ENCODE measurements at regions not wholly inside any gene's neighbourhood (a gene's known extent, or its start where the extent isn't known, plus 50 kb on each side); places are given as distances from the start of the nearest gene placed in this dataset.

DNA sequence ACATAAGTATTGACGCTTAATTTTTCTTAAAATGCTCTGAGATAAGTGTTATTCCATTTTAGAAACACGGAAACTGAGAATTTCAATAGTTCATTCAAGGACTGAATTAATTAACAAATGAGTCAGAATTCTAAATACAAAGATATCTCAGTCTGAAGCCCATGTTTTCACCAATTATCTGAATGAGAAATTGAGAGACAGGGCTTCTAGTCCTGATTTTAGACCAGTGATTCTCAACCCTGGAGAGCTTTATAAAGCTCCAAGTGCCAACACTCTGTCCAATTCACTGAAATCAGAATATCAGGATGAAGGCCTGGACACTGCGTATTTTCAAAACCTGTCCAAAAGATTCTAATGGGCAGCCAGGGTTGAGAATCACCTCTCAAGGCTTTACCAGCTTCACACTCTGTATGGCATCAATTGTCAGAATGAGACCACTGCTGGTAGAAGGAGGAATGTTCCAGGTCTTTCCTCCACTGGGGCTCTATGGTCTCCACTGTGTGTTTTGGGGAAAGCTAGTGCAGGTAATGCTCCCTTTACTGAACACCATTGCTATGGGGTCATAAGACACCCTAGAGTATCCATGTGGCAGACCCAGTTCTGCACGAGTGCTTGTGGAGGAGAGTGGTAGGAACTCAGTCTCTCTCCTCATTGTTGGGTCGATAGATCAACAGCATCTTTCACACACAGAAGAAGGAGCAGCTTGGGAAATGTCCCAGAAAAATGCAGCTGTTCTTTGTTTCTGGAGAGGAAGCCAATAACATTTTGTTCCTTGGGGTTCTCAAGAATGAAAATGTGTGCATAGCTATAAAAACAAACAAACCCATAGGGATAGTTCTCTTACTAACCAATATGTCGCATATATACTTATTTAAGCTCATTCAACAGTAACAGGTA is 99.7 kb upstream of the OSMR start:
- Histone ChIP-seq H3K27ac (ENCODE audit: low read depth in 1 of 3, low read length in 2 of 3) (no peak overlapping the region), H3K9me3 (ENCODE audit: control insufficient read depth in 2 of 2, insufficient read depth in 1 of 2, low read depth in 1 of 2, low read length in 1 of 2) (peaks cover 0 to 3% of the 10 kb centered on the region in 2 donors), H3K4me1 (ENCODE audit: control insufficient read depth in 3 of 3, insufficient read depth in 2 of 3, low read depth in 1 of 3, low read length in 2 of 3) (no peaks in the 10 kb centered on the region), H3K4me3 (ENCODE audit: low read depth in 1 of 3, low read length in 3 of 3) (no peak overlapping the region), H3K36me3 (ENCODE audit: control insufficient read depth in 3 of 3, insufficient read depth in 2 of 3, low read depth in 1 of 3, low read length in 3 of 3) (no peaks in the 10 kb centered on the region), H3K27me3 (ENCODE audit: control insufficient read depth in 3 of 3, insufficient read depth in 3 of 3, low read length in 3 of 3) (peaks cover 0 to 6% (median 0%) of the 10 kb centered on the region in 3 donors)
- no peak for FAIRE-seq
- WGBS, 3 donors = 72 to 82% (median 77%) methylated on average over 6 of the region's 6 CpGs
- DNase-seq = no peak

- no peak for FAIRE-seq
- H3K4me3 ChIP-seq (ENCODE audit: low read depth in 1 of 3, low read length in 3 of 3) = no peak overlapping the region
- 64 to 80% (median 65%) methylated on average over 3 of the region's 3 CpGs for WGBS, 3 donors
- no peak for DNase-seq
- peaks cover 0 to 3% of the 10 kb centered on the region in 2 donors for H3K9me3 ChIP-seq (ENCODE audit: control insufficient read depth in 2 of 2, insufficient read depth in 1 of 2, low read depth in 1 of 2, low read length in 1 of 2)
- H3K27ac ChIP-seq (ENCODE audit: low read depth in 1 of 3, low read length in 2 of 3) = no peak overlapping the region
- peaks cover 0 to 9% (median 0%) of the 10 kb centered on the region in 3 donors for H3K27me3 ChIP-seq (ENCODE audit: control insufficient read depth in 3 of 3, insufficient read depth in 3 of 3, low read length in 3 of 3)
- no peaks in the 10 kb centered on the region for H3K36me3 ChIP-seq (ENCODE audit: control insufficient read depth in 3 of 3, insufficient read depth in 2 of 3, low read depth in 1 of 3, low read length in 3 of 3)
- no peaks in the 10 kb centered on the region for H3K4me1 ChIP-seq (ENCODE audit: control insufficient read depth in 3 of 3, insufficient read depth in 2 of 3, low read depth in 1 of 3, low read length in 2 of 3)
Measured at GRCh38 chr5:38749861-38750260, 96.0 kb upstream of the OSMR start.

- H3K4me1 ChIP-seq (ENCODE audit: control insufficient read depth in 3 of 3, insufficient read depth in 2 of 3, low read depth in 1 of 3, low read length in 2 of 3) = no peaks in the 10 kb centered on the region
- H3K4me3 ChIP-seq (ENCODE audit: low read depth in 1 of 3, low read length in 3 of 3) = no peak overlapping the region
- FAIRE-seq = no peak
- H3K36me3 ChIP-seq (ENCODE audit: control insufficient read depth in 3 of 3, insufficient read depth in 2 of 3, low read depth in 1 of 3, low read length in 3 of 3) = no peaks in the 10 kb centered on the region
- peaks cover 0 to 3% of the 10 kb centered on the region in 2 donors for H3K9me3 ChIP-seq (ENCODE audit: control insufficient read depth in 2 of 2, insufficient read depth in 1 of 2, low read depth in 1 of 2, low read length in 1 of 2)
- 56 to 75% (median 71%) methylated on average over 4 of the region's 4 CpGs for WGBS, 3 donors
- no peak overlapping the region for H3K27ac ChIP-seq (ENCODE audit: low read depth in 1 of 3, low read length in 2 of 3)
- H3K27me3 ChIP-seq (ENCODE audit: control insufficient read depth in 3 of 3, insufficient read depth in 3 of 3, low read length in 3 of 3) = peaks cover 0 to 9% (median 0%) of the 10 kb centered on the region in 3 donors
- no peak for DNase-seq
Measured at GRCh38 chr5:38751103-38751502, 94.7 kb upstream of the OSMR start.

DNA sequence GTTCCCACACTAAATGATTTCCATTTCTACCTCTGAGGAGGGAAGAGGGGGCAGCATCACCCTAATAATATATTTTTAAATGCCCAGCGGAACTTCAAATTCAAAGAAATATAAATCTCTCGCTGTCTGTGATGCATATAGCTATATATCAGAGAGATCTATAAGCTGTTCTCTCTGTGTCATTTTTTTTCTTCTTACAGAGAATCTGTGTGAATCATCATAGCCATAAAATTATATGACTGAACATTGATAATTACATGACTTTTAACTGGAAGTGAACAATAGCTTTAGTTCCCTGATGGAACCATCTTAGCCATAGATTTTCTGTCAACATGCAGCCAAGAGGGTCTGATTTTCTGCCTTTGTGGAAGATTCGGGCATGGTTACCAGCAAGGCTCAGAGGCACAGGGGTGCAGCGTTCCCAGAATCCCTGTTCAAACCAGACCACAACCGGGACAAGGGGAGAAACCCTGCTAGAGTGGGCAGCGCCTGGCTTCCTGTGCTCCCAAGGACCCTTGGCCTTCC is 93.7 kb upstream of the OSMR start:
- 81 to 84% (median 84%) methylated on average over 6 of the region's 6 CpGs for WGBS, 3 donors
- no peak for FAIRE-seq
- H3K27ac ChIP-seq (ENCODE audit: low read depth in 1 of 3, low read length in 2 of 3) = no peak overlapping the region

DNA sequence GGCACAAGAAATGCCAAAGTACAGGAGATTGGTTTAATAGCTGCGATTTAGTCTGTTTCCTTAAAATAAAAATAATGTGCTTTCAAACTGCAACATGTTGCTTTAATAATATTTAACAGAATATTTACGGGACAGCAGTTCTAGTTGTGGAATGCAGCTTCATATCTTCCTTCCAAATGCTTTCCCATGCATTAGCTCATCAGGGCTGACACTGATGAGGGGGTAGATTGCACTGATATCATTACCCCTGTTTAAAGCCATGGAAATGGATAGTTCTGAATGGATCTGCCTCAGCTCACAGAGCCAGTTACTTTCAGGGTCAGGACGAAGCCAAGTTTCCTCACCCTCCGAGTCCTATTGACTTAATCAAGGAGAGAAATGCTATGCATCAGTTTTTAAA is 93.2 kb upstream of the OSMR start:
- H3K4me3 ChIP-seq (ENCODE audit: low read depth in 1 of 3, low read length in 3 of 3) = no peak overlapping the region
- no peaks in the 10 kb centered on the region for H3K4me1 ChIP-seq (ENCODE audit: control insufficient read depth in 3 of 3, insufficient read depth in 2 of 3, low read depth in 1 of 3, low read length in 2 of 3)
- WGBS, 3 donors = 81 to 84% (median 81%) methylated on average over 4 of the region's 4 CpGs
- H3K36me3 ChIP-seq (ENCODE audit: control insufficient read depth in 3 of 3, insufficient read depth in 2 of 3, low read depth in 1 of 3, low read length in 3 of 3) = no peaks in the 10 kb centered on the region
- no peak for DNase-seq
- FAIRE-seq = no peak
- H3K27ac ChIP-seq (ENCODE audit: low read depth in 1 of 3, low read length in 2 of 3) = no peak overlapping the region
- H3K9me3 ChIP-seq (ENCODE audit: control insufficient read depth in 2 of 2, insufficient read depth in 1 of 2, low read depth in 1 of 2, low read length in 1 of 2) = peaks cover 0 to 3% of the 10 kb centered on the region in 2 donors
- H3K27me3 ChIP-seq (ENCODE audit: control insufficient read depth in 3 of 3, insufficient read depth in 3 of 3, low read length in 3 of 3) = peaks cover 0 to 3% (median 0%) of the 10 kb centered on the region in 3 donors

More for the DNA sequence above, 93.7 kb upstream of the OSMR start:
- Histone ChIP-seq H3K27me3 (ENCODE audit: control insufficient read depth in 3 of 3, insufficient read depth in 3 of 3, low read length in 3 of 3) (peaks cover 0 to 5% (median 0%) of the 10 kb centered on the region in 3 donors), H3K36me3 (ENCODE audit: control insufficient read depth in 3 of 3, insufficient read depth in 2 of 3, low read depth in 1 of 3, low read length in 3 of 3) (no peaks in the 10 kb centered on the region), H3K9me3 (ENCODE audit: control insufficient read depth in 2 of 2, insufficient read depth in 1 of 2, low read depth in 1 of 2, low read length in 1 of 2) (peaks cover 0 to 3% of the 10 kb centered on the region in 2 donors), H3K4me3 (ENCODE audit: low read depth in 1 of 3, low read length in 3 of 3) (no peak overlapping the region), H3K4me1 (ENCODE audit: control insufficient read depth in 3 of 3, insufficient read depth in 2 of 3, low read depth in 1 of 3, low read length in 2 of 3) (no peaks in the 10 kb centered on the region)
- DNase-seq = no peak

DNA sequence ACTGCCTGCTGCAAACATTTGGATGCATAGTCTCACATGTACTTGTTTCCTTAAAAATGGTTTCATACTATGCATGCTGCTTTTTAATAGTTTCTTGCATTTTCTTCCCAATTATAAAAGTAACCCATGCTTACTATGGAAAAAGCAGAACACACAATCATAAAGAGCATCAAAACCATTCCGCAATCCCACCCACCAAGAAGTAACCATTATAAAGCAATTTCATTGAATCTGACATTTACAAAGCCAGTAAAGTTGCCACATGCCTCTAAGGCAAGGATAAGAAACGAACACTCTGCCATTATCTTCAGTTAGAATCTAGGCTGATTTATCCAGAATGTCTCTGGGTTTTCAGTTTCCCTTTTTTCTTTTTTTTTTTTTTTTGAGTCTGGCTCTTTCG is 92.7 kb upstream of the OSMR start:
- Histone ChIP-seq H3K9me3 (ENCODE audit: control insufficient read depth in 2 of 2, insufficient read depth in 1 of 2, low read depth in 1 of 2, low read length in 1 of 2) (peaks cover 0 to 3% of the 10 kb centered on the region in 2 donors), H3K27me3 (ENCODE audit: control insufficient read depth in 3 of 3, insufficient read depth in 3 of 3, low read length in 3 of 3) (peaks cover 0 to 3% (median 0%) of the 10 kb centered on the region in 3 donors), H3K4me1 (ENCODE audit: control insufficient read depth in 3 of 3, insufficient read depth in 2 of 3, low read depth in 1 of 3, low read length in 2 of 3) (no peaks in the 10 kb centered on the region), H3K4me3 (ENCODE audit: low read depth in 1 of 3, low read length in 3 of 3) (no peak overlapping the region), H3K36me3 (ENCODE audit: control insufficient read depth in 3 of 3, insufficient read depth in 2 of 3, low read depth in 1 of 3, low read length in 3 of 3) (no peaks in the 10 kb centered on the region), H3K27ac (ENCODE audit: low read depth in 1 of 3, low read length in 2 of 3) (no peak overlapping the region)
- WGBS, 3 donors = 55 to 78% (median 68%) methylated on average over 3 of the region's 3 CpGs
- FAIRE-seq (no peak), DNase-seq (no peak)

DNA sequence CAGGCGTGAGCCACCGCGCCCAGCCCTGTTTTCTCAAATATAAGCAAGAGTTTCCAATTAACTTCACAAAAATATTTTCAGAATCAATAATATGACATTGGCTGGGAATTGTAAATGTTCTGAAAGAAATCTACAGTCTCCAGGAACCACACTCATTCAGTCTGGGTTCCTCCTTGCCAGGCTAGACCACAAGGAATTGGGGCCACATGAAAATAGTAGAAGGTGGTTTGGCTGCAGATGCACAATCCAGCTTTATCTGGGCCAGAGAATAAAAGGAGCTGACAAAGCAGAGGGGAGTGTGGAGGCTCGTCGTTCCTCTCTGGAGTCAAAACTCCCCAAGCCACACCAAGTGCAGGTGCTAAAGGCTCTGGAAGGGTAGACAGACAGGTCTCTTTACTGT is 92.0 kb upstream of the OSMR start:
- WGBS, 3 donors = 68 to 85% (median 78%) methylated on average over 5 of the region's 5 CpGs
- Histone ChIP-seq H3K4me3 (ENCODE audit: low read depth in 1 of 3, low read length in 3 of 3) (no peak overlapping the region), H3K9me3 (ENCODE audit: control insufficient read depth in 2 of 2, insufficient read depth in 1 of 2, low read depth in 1 of 2, low read length in 1 of 2) (peaks cover 0 to 3% of the 10 kb centered on the region in 2 donors), H3K36me3 (ENCODE audit: control insufficient read depth in 3 of 3, insufficient read depth in 2 of 3, low read depth in 1 of 3, low read length in 3 of 3) (no peaks in the 10 kb centered on the region), H3K27ac (ENCODE audit: low read depth in 1 of 3, low read length in 2 of 3) (no peak overlapping the region), H3K27me3 (ENCODE audit: control insufficient read depth in 3 of 3, insufficient read depth in 3 of 3, low read length in 3 of 3) (peaks cover 0 to 3% (median 0%) of the 10 kb centered on the region in 3 donors), H3K4me1 (ENCODE audit: control insufficient read depth in 3 of 3, insufficient read depth in 2 of 3, low read depth in 1 of 3, low read length in 2 of 3) (peaks cover 0 to 2% (median 0%) of the 10 kb centered on the region in 3 donors)
- DNase-seq (no peak), FAIRE-seq (no peak)

- DNase-seq = no peak
- Histone ChIP-seq H3K9me3 (ENCODE audit: control insufficient read depth in 2 of 2, insufficient read depth in 1 of 2, low read depth in 1 of 2, low read length in 1 of 2) (peaks cover 0 to 3% of the 10 kb centered on the region in 2 donors), H3K4me3 (ENCODE audit: low read depth in 1 of 3, low read length in 3 of 3) (no peak overlapping the region), H3K27ac (ENCODE audit: low read depth in 1 of 3, low read length in 2 of 3) (no peak overlapping the region), H3K36me3 (ENCODE audit: control insufficient read depth in 3 of 3, insufficient read depth in 2 of 3, low read depth in 1 of 3, low read length in 3 of 3) (no peaks in the 10 kb centered on the region), H3K4me1 (ENCODE audit: control insufficient read depth in 3 of 3, insufficient read depth in 2 of 3, low read depth in 1 of 3, low read length in 2 of 3) (peaks cover 0 to 3% (median 0%) of the 10 kb centered on the region in 3 donors), H3K27me3 (ENCODE audit: control insufficient read depth in 3 of 3, insufficient read depth in 3 of 3, low read length in 3 of 3) (peaks cover 0 to 5% (median 0%) of the 10 kb centered on the region in 3 donors)
- WGBS, 3 donors = 68 to 81% (median 69%) methylated on average over 2 of the region's 2 CpGs
- no peak for FAIRE-seq
Measured at GRCh38 chr5:38755181-38755580, 90.6 kb upstream of the OSMR start.
